Kasumi-1 (cell line): ENCODE measurements at regions not wholly inside any gene's neighbourhood (a gene's known extent, or its start where the extent isn't known, plus 50 kb on each side); places are given as distances from the start of the nearest gene placed in this dataset.

Experiments
- DNase-seq, 2 experiments: peaks; one replicate each; lab custom pipeline; 2025; lab: John Stamatoyannopoulos, UW

DNA sequence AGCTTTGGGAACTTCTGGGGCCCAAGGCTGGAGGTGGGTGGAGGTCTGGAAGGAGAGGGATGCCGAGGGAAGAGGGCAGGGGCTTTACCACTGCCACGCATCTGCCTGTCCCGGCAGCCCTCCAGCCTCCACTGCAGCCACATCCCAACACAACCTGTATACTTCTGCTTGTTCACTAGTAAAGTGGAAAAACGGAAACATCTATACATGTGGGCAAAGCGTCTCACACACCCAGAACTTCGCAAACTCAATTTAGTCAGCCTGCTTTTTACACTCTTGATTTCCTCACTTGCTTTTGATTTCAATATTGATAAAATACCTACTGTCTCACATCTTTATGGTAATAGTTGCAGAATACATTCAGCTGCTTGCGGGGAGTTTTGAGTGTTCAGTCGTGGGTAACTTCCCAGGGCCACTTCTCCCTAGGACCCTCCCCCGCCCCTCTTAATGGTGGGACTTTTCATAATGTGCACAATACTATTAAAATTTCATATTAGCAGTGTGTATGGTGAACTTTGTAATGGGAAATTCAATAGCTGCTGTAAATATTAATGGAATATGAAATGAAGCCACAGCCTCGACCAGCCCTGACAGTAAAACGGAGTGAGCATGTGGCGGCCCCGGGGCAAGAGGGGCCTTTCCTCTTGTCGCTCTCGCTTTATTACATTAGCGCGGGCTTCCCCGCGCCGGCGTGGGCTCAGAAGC, 85.2 kb downstream of the NR2F2 start:
- DNase-seq = no peak

DNA sequence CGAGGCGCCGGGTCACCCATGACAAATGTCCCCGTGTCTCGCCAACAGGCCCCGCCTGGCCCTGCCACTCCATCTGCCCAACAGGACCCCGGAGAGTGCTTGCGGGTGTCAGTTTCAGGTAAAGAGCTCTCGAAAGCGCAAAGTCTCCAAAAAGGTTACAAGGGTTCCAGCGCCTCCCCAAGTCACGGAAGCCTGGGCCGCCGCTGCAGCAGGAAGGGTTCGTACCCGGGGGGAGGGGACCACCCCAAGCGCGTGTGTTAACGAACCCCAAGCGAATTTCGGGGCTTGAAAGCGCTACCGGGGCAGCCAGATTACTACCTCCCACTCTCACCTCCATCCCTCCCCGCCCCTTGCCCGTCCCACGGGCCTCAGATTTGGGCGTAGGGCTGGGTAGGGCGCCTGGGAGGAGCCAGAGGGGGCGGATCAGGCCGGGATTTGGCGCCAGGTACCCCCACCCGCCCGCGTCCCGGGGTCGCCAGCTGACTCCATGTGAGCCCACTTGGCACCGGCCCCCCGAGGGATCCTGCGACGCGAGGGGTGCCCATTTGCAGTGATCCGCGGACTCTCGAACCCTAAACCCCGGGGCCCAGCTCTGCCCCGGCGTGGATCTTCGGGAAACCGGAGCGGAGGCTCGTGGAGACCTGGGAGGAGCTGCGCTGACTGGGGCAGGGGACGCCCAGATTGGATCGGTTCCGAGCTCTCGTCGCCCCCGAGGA, 85.9 kb downstream of the NR2F2 start:
- DNase-seq = no peak

DNA sequence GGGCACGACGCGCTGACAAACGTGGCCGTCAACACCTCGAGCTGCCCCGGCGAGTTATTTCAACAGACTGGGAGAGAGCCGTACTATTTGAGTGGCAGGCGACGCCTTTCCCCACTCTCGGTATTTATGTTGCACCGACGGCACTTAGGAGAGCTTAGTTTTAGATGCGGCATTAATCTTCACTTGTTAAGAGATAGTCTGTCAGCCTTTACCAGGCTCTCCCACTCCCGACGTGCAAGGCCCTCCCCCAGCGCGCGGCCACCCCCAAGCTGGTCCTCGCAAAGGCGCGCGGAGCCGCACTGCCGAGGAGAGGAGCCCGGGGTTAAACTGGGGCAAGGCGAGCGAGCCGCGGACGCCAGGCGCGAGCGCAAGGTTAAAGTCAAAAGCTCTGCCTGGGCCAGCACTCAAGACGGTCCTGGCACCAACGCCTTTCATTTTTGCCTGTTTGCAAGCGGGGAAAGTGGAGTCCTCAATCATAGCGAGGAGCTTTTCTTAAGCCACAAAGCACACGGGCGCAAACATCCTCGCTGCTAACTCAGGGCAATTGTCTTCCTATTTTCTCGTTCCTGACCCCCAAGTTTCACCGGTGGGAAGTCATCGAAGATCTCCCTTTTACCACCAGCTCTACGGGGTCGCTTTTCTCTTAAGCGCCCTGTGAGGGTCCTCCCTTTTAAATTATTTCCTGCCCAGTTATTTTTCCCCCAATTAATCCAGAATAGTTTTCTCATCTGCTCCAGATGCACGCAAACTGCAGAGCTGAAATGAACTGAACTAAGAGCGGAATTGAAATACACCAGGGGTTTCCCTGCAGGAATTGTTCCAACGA, 86.6 kb downstream of the NR2F2 start:
- DNase-seq = no peak

DNA sequence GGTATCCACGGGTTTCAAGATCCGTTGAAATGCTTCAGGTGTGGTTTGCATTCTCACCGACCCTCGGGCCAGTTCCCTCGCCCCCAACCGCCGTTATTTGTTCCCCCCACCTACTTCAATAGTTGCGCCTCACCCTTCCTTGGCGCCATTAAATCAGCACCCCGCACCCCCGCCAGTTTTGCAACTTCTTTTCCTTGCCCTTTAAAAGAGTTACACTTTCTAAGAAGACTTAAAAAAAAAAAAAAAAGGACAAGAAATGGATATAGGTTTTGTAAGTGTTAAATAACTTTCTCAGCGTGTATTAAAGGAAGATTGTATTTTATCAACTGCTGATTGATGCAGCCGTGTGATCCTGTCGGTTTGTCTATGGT, 87.2 kb downstream of the NR2F2 start:
- DNase-seq = no peak

DNA sequence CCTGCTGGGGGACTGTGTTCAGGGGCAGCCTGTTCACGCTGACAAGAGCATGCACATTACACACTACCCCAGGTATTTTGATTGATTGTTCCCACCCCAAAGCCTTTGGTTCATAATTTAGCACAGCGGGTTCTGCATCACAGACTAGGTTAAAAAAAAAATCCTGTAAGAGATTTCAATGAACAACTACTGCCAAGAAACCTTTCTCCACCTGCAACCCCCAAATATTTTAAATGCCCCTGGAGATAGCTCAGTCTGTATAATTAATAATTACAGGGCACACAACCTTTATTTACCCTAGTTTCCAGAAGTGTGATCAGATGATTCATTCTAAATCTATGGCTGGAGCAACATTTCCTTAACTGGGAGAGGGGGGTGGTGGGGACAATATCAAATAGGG, 87.6 kb downstream of the NR2F2 start:
- no peak for DNase-seq

DNA sequence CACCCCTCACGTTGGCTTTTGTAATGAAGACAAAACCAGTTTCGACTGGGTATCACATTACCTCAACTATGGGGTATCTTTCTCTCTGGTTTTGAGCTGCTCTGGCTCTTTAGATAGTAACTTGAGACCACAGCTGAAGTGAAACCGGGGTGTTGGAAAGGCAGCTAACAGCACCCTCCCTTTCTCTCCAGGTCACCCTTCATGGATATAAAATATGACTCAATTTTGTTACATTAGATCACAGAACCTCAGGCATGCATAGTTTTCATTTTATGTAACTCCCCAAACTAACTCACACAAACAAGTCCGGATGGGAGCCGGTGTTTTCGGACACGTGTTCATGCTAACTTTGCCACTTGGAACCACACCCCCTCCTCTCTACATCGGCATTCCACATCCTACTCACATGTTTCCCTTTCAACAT, 90.7 kb downstream of the NR2F2 start:
- no peak for DNase-seq

DNA sequence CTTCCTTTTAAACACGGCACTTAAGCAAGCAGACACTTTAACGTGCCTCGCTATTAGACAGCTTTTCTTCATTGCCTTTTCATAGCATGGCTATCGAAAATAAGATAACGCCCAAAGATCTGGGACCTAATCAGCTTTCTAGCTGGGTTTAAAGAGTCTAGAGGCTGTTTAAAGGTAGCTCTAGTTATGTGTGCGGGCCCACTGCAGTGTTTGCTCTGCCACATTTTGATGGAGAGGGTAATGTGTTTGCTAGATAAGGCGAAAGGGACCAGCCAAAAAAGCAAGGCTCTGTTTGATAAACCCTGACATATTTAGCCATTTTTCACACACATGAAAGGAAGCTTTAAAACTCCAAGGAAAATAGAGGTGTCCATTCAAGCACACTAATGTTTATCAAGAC, 91.6 kb downstream of the NR2F2 start:
- no peak for DNase-seq

DNA sequence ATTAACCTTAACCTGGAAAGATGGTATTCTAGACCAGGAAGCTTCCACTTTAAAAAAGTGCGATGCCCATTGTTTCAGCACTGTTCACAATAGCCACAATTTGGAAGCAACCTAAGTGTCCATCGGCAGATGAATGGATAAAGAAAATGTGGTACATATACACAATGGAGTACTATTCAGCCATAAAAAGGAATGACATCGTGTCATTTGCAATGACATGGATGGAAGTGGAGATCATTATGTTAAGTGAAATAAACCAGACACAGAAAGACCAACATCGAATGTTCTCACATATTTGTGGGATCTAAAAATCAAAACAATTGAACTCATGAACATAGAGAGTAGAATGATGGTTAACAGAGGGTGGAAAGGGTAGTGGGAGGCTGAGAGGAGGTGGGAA, 94.2 kb downstream of the NR2F2 start:
- no peak for DNase-seq

DNA sequence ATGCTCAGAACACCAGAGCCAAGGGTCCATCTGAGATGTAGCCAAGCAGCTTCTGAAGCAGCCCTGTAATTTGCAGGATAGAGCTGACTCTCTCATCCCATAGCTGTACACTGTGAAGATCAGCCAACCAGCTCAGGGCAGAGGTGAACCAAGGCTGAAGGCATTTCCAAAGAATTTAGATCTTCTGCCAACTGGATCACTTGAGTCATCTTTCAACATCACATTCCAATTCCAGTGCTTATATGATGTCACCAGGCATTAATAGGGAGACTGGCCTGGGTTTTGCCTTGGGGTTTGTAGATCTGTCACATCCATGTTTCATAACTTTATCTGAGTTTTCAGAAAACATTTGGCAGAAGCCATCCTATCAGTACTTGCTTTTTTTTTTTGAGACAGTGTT, 98.2 kb downstream of the NR2F2 start:
- DNase-seq = no peak

DNA sequence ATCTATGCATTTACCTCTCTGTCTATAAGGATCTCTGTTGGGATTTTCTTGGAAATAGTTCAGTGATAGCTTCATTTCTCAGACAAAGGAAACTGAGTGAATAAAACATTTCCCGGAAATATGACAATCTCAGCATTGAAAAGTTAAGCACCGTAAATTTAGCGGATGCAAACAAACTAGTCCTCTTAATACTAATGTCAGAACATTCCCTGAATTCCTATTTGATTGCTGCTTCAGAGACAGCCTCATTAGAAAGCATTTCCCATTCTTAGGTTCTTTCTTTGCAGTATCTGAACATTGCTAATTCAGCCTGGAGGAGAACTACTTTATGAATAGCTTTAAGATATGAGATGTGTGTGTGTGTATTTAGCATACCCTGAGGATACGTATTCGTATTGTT, 101.3 kb downstream of the NR2F2 start:
- no peak for DNase-seq

DNA sequence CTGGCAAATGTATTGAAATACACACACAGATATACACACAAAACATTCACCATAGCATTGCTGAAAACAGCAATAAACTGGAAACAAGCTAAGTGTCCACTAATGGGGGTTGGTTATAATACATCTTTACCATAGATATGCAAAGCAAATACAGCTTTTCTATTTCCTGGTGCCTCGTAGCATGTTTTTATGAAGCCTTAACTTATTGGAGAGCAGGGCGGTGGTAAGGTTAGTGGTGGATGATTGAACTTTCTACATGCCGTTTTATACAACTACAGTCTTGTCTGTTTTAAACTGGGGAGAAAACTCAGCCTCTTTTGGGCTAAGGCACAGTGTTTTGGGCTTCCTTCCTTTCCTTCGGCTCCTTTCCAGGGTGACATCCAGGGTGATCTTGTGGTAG, 104.5 kb downstream of the NR2F2 start:
- no peak for DNase-seq

DNA sequence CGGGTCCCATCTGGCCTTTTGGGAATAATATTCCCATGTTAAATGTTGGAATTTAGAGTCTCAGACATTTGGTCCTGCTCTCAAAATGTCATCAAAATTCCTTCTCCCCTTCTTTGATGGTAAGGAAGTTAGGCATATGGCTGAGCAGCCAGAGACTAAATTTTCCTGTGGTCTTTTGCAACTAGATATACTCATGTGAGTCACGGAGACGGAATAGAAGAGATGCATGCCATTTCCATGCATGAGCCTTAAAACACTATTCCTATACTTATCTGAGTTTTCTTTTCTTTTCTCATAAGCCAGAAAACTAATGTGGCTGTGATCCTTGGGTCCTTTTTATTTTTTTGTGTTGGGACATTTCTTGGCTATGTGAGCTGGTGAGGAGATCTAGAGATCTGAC, 105.3 kb downstream of the NR2F2 start:
- no peak for DNase-seq

DNA sequence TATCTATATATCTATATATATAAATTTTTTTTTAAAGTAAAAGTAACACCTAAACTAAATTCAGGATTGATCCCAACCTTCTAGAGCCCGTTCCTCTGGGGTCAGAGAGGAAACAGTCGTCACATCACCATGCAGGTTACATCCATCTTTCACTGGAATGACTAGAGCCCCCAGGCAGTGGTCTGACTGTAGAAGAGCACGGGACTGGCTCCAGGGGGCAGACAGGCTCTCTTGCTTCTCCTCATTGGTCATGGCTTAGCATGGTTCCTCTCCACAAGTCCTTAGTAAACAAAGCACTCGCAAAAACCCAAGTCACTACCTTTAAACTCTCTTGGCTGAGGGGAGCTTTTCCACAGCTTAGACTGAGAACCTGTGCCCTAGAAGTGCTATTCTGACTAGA, 110.5 kb downstream of the NR2F2 start:
- DNase-seq = no peak

DNA sequence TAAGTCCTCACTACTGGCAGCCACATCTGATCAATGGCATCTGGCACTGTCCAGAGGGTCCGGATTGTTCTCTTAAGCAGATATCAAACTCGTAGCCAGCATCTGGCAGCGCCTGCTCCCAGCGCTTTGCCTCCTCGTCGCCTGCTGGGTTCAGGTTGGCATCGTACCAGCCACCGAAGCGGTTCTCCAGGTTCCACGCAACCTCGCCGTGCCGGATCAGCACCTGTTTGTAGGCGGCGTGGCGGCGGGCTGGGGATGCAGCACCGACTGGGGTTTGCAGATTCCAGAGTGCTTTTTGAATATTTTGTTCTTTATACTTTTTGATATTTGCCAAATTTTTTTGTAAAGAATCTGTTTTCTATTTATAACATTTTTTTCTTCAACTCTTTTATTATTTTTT, 111.6 kb downstream of the NR2F2 start:
- DNase-seq = no peak

DNA sequence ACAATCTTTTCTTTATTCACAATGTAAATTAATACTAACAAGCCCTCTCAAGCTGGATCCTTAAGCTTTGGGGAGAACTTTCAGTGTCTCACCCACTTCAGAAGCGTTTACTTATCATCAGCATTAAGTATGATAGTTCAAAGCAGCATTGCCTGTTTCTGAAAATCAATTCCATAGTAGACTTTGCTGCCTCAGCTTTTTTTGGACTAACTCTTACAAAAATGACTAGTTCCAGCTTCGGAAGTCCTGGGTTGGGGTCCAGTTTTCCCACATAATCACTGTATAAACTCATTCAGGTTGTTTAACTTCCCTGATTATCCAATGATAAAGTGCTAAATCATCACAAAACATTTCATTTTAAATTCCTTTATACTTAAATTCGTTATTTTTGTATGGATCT, 114.4 kb downstream of the NR2F2 start:
- no peak for DNase-seq

DNA sequence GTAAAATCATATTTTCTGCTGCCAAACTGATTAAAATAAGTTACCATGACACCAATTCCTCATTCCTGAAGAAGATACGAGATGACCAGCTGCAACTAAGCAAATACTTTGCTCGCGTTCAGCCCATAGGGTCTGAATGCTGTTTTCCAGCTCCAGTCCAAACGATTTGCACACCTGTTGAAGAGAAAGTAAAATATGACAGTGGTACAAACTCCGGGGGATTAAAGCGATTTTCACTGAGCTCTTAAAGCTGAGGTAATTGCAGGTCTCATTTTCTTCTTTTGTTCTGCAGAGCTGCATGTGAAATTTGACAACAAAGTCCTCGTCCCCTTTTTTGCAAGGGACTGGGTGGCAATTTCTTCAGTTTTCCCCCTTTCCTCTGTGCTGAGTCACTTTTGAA, 118.4 kb downstream of the NR2F2 start:
- no peak for DNase-seq

DNA sequence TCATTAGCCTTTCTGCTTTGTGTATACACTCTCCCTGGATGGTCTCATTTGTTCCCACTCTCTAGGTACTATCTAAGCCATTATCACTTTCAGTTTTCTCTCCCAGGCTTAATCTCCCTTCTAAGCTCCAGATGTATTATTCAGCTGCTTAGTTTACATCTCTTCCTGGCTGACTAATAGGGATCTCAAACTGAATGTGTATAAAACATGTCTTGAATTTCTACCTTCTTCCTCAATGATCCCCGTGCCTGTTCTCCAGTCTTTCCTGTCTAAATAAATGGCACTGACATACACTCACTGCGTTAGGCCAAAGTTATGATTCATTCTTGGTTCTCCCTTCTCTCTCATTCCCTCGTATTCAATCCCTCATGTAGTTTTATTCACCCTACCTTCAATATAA, 127.3 kb downstream of the NR2F2 start:
- no peak for DNase-seq

DNA sequence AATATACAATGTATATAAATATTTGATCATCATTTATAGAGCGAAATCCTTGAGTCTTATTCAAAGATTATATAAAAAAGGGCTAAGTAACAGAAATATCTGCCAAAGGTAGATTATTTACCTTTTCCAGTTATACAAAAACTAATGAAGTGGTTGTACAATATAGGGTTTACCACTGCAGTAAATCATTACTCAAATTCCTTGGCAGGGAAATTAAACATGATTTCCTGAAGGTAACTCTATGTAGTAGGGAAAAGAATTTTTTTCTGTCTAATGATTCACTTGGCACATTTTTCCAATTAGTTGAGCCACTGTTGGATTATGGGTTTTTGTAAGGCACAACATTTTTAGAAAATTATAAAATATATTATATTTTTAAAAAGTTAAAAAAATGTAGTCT, 129.6 kb downstream of the NR2F2 start:
- no peak for DNase-seq

DNA sequence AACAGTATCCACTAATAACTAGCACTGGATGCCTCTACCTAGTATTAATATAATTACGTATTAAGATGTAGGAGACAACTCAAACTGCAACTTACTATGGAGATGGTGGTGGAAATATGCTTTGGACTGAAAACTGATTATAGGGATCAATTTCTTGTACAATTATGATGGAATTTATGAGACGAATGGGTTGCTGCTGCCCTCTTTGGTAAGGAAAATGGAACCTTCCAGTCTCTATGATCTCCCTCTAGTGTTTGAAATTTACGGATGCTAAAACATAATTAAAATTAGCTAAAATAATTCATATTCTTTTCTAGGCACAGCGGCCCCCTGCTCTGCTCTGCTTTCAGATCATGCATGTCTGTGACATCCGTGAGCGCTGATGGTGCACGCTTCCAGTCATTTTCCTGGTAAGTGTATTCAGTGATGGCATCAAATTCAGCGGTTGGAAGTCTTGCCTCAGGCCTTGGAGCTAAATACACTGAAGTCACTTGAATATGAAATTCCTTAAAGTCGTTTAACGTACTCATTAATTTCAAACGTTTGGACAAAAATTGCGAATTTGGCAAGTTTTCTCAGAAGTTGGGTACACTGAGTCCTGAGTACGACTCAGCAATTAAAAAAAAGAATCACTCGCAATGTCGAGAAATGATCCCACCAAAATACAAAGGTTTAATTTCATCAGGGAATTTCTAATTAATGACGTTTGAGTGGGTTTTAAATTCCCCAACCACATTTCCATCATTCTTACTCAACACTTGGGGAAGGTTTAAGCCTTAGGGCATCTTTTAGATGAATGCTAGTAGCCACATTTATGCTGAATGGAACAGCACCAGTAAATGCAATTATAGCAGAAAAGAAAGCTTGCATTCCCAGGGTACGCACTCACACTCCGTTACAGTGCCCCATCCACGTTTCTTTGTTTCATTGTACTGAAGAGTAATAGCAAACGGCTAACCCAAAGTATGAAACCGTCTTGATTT, 132.6 kb downstream of the NR2F2 start:
- peak in 1 of 2 experiments; percentile 5 for DNase-seq

DNA sequence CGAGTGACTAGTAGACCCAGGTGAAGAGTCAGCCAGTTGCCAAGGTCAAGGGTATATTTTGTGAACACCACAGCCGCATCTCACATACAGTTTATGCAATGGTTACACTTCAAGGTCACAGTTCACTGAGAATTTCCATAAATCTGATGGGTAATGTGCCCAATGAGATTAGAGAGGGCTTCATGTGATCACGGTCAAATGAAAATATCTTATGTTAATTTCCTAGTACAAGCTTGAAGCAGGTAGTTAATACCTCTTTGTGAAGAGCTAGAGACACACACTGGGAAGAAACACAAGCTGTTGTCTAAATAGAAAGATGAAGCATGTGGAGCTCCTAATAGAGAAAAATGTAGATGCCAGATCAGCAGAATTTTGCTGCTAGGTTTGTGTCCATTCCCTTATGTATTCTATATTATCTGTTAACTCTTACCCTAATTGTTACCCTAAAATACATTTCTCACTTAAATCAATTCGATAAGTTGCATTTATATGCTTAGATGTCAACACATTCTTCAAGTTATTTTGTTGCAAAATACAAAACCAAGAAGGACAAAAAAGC, 136.0 kb downstream of the NR2F2 start:
- DNase-seq = no peak

DNA sequence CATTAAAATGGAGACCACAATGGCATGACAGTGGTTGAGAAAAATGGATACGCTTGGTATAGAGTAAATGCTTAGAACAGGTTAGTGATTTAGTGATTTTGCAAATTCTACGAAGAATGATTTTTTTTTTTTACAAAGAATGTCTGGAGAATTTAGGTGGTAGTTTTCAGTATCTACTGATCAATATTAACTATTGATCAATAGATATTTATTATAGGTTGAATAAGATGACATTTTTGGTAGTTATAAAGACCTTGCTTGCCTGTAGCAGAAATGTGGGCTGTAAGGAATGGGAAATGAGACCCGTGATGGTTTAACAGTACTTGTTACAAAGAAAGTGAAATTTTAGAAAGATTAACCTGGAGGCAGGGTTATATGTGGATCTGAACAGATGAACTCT, 137.5 kb downstream of the NR2F2 start:
- DNase-seq = no peak
